Caco-2 (cell line): ENCODE measurements at regions not wholly inside any gene's neighbourhood (a gene's known extent, or its start where the extent isn't known, plus 50 kb on each side); places are given as distances from the start of the nearest gene placed in this dataset.

ENCODE experiments used
- BruUV-seq: library from RNA; stranded (reverse); fragments of 400-500 nt; replicated peaks from 2 replicates; lab custom pipeline; 2021; lab: Mats Ljungman, UMichigan
- CTCF ChIA-PET: fragments of 300-600 bp; sonication (Branson Sonifier 250); formaldehyde crosslinking; loops from one replicate; lab custom pipeline; 2022; ENCODE audit warnings: antibody characterized with exemption; lab: Charles Lee
- POLR2A ChIA-PET: fragments of 300-600 bp; sonication (Branson Sonifier 250); formaldehyde crosslinking; loops from one replicate; lab custom pipeline; 2022; ENCODE audit warnings: antibody characterized with exemption; lab: Charles Lee
- DNase-seq, 2 experiments: peaks; one replicate each; pipeline versions ENCODE4 v3.0.0 to v3.0.0-alpha.2; 2020 to 2022
- H3K27me3 ChIP-seq: replicated peaks from 2 replicates; pipeline ENCODE4 v1.6.0; 2011; ENCODE audit warnings: low read length; ENCODE audit not compliant: control insufficient read depth, insufficient read depth
- H3K36me3 ChIP-seq: 2 replicates; pipeline ENCODE4 v1.5.1; 2011; ENCODE audit warnings: low read length; ENCODE audit not compliant: control insufficient read depth, insufficient read depth
- H3K4me1 ChIP-seq: fragments of 250-450 bp; sonication (Bioruptor Pico); 2 replicates; pipeline ENCODE4 v1.5.1; 2020; ENCODE audit warnings: mild to moderate bottlenecking
- H3K4me3 ChIP-seq: 2 replicates; pipeline ENCODE4 v1.5.1; 2011; ENCODE audit warnings: low read depth, mild to moderate bottlenecking, control low read depth, low read length
- H3K9me3 ChIP-seq: fragments of 250-450 bp; sonication (Bioruptor Pico); 2 replicates; pipeline ENCODE4 v1.5.1; 2020; ENCODE audit warnings: mild to moderate bottlenecking, moderate library complexity
- H3K27ac Mint-ChIP-seq: one replicate; pipeline ENCODE4 v1.8.0; 2022; ENCODE audit warnings: mixed read lengths; ENCODE audit not compliant: unreplicated experiment
- H3K27me3 Mint-ChIP-seq: one replicate; pipeline ENCODE4 v1.8.0; 2022; ENCODE audit warnings: mixed read lengths; ENCODE audit not compliant: insufficient read depth, unreplicated experiment
- H3K36me3 Mint-ChIP-seq: one replicate; pipeline ENCODE4 v1.8.0; 2022; ENCODE audit warnings: mild to moderate bottlenecking, mixed read lengths; ENCODE audit not compliant: insufficient read depth, unreplicated experiment
- H3K4me1 Mint-ChIP-seq: one replicate; pipeline ENCODE4 v1.8.0; 2022; ENCODE audit warnings: low read depth, mixed read lengths; ENCODE audit not compliant: unreplicated experiment
- H3K4me3 Mint-ChIP-seq: one replicate; pipeline ENCODE4 v1.8.0; 2022; ENCODE audit warnings: mild to moderate bottlenecking, moderate library complexity, mixed read lengths; ENCODE audit not compliant: unreplicated experiment
- H3K9me3 Mint-ChIP-seq: one replicate; pipeline ENCODE4 v1.8.0; 2022; ENCODE audit warnings: mixed read lengths; ENCODE audit not compliant: unreplicated experiment
- intact Hi-C: fragments of 100-400 bp; cut with micrococcal nuclease; formaldehyde crosslinking; loops from one replicate; pipeline ENCODE4 v1.10.0; 2022; ENCODE audit not compliant: unreplicated experiment
- TF ChIP-seq, protein P1 (sequence below), 2 experiments: fragments of 200-600 bp in 1 of 2; IDR thresholded peaks; 1 replicate in 1 of 2; 2 replicates in 1 of 2; pipeline versions ENCODE4 v1.5.1 to v1.8.0; 2011 to 2022; ENCODE audit warnings: antibody characterized with exemption in 1 of 2, control low read depth in 1 of 2, inconsistent platforms in 1 of 2, low read depth in 1 of 2, low read length in 1 of 2, mild to moderate bottlenecking in 1 of 2, moderate library complexity in 1 of 2; ENCODE audit not compliant: insufficient read depth in 1 of 2, severe bottlenecking in 1 of 2, unreplicated experiment in 1 of 2

DNA sequence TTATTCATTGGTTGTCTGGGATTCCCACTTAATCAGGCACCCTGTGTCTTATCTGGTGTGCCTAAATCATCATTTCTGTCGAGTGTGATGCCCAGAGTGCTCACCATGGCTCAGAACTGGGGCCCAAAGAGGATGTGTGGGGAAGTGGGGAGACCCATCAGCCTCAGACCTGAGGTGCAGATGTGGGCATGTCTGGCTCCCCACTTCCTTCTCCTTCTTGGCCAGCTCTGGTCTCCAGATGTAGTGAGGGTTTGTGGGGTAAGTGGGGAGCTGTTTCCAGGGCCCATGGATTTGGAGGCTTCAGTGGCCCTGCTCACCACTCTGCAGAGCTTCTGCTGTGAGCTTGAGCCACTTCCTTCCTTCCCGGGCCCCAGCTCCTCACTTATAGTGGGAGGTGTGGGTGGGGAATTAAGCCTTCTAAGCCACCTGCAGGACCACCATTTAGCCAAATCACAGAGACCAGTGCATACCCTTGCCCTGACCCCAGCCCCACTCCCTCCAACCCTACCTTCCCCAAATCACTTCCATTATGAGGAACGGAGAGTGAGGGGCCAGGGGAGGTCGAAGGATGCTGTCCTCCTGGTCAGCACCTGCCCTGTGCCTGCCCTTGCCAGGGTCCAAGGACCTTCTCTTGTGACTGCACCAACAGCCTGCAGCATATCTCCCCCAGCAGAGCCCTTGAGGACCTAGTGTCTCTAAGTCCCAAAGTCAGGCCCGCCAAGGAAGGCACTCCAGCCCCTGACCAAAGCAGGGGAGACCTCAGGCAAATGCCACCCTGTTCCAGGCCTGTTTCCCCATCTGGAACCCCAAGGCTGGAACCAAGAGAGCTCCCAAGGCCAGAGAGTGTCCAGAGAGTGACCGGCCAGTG is 278.2 kb upstream of the RTL1 start:
- no peak for DNase-seq
- BruUV-seq, result no TSS peak
- H3K27ac Mint-ChIP-seq, result no peak overlapping the region
- H3K9me3 Mint-ChIP-seq, result peaks cover 7% of the 10 kb centered on the region
- no peaks in the 10 kb centered on the region for H3K4me1 Mint-ChIP-seq
- H3K36me3 ChIP-seq, result no peaks in the 10 kb centered on the region
- CTCF ChIA-PET, result no interaction called here
- H3K4me1 ChIP-seq, result no peaks in the 10 kb centered on the region
- POLR2A ChIA-PET, result no interaction called here
- no peak overlapping the region for H3K4me3 Mint-ChIP-seq
- H3K27me3 ChIP-seq, result no peaks in the 10 kb centered on the region
- TF ChIP-seq, protein P1, sequence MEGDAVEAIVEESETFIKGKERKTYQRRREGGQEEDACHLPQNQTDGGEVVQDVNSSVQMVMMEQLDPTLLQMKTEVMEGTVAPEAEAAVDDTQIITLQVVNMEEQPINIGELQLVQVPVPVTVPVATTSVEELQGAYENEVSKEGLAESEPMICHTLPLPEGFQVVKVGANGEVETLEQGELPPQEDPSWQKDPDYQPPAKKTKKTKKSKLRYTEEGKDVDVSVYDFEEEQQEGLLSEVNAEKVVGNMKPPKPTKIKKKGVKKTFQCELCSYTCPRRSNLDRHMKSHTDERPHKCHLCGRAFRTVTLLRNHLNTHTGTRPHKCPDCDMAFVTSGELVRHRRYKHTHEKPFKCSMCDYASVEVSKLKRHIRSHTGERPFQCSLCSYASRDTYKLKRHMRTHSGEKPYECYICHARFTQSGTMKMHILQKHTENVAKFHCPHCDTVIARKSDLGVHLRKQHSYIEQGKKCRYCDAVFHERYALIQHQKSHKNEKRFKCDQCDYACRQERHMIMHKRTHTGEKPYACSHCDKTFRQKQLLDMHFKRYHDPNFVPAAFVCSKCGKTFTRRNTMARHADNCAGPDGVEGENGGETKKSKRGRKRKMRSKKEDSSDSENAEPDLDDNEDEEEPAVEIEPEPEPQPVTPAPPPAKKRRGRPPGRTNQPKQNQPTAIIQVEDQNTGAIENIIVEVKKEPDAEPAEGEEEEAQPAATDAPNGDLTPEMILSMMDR (IDR thresholded peaks at IDR 0.05; ENCODE audit: insufficient read depth in 1 of 2, low read depth in 1 of 2, low read length in 1 of 2, severe bottlenecking in 1 of 2, unreplicated experiment in 1 of 2), result no peak
- no peak overlapping the region for H3K4me3 ChIP-seq
- H3K27me3 Mint-ChIP-seq, result no peaks in the 10 kb centered on the region
- H3K9me3 ChIP-seq, result no peaks in the 10 kb centered on the region
- no peaks in the 10 kb centered on the region for H3K36me3 Mint-ChIP-seq
- intact Hi-C loops, result no loop called here

DNA sequence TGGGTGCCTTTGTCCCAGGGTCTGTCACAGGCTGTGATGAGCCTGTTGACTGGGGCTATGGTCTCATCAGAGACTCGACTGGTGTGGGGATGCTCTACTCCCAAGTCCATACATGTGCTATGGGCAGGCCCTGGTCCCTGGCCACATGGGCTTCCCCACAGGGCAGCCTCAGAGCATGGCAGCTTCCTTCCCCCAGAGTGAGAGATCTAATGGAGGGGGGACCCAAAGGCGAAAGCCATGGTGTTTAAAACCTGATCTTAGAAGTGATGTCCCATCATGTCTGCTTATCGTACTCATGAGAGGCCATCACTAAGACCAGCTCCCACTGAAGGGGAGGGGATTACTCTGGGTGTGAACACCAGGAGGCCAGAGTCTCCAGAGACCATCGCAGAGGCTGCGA is 279.0 kb upstream of the RTL1 start:
- no peak for DNase-seq
- Mint-ChIP-seq H3K4me3 (no peak overlapping the region), H3K4me1 (no peaks in the 10 kb centered on the region), H3K36me3 (no peaks in the 10 kb centered on the region), H3K27ac (no peak overlapping the region), H3K9me3 (peaks cover 7% of the 10 kb centered on the region), H3K27me3 (no peaks in the 10 kb centered on the region)
- no peak overlapping the region for H3K4me3 ChIP-seq
- POLR2A ChIA-PET, result no interaction called here
- no peaks in the 10 kb centered on the region for H3K36me3 ChIP-seq
- BruUV-seq, result no TSS peak
- H3K9me3 ChIP-seq, result no peaks in the 10 kb centered on the region
- H3K4me1 ChIP-seq, result no peaks in the 10 kb centered on the region
- CTCF ChIA-PET, result no interaction called here
- H3K27me3 ChIP-seq, result no peaks in the 10 kb centered on the region
- TF ChIP-seq, protein P1 (IDR thresholded peaks at IDR 0.05; ENCODE audit: insufficient read depth in 1 of 2, low read depth in 1 of 2, low read length in 1 of 2, severe bottlenecking in 1 of 2, unreplicated experiment in 1 of 2), result no peak
- intact Hi-C loops, result no loop called here

DNA sequence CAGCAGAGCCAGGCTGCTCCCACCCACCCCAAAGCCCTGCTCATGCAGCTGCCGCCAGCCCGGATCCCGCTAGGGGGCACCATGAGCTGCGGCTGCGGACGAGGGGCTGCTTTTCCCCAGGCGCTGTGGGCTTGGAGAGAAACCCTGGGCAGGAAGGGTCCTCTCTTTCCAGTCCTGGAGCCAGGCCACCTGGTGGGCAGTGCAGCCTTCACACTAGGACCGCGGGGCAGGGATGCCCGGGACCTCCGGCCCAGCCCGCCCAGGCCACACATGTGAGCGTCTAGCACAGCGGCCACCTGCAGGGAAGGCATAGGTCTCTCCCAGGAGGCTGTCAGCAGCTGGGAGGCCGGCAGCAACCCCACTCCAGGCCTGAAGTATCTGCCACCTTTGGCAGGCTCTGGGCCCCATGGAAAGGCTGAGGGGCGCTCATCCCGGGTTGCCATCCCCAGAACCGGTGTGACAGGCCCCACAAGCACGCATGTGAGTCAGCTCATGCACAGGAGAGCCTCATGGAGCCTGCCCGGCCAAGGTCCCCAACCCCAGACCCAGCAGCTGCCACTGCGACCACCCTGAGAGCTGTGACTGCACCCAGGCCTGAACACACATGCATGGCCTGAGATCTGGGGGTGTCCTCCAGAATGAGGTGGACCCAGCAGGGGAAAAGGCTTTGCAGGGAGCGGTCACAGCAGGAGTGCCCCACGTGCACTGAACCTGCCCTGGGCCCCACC is 280.0 kb upstream of the RTL1 start:
- intact Hi-C loops, result no loop called here

More for the DNA sequence above, 280.0 kb upstream of the RTL1 start:
- peak in 1 of 2 experiments; percentile 23 for DNase-seq
- H3K4me1 ChIP-seq, result no peaks in the 10 kb centered on the region
- Mint-ChIP-seq H3K9me3 (peaks cover 4% of the 10 kb centered on the region), H3K4me3 (no peak overlapping the region), H3K4me1 (no peaks in the 10 kb centered on the region), H3K27ac (no peak overlapping the region), H3K36me3 (no peaks in the 10 kb centered on the region), H3K27me3 (no peaks in the 10 kb centered on the region)
- BruUV-seq, result no TSS peak
- no peak overlapping the region for H3K4me3 ChIP-seq
- ChIA-PET CTCF (interaction anchor here (0.7 kb wide), 1 partner anchor 49 kb away, joined by 7 read pairs; no protein-coding TSS in a partner anchor), POLR2A (no interaction called here)
- H3K9me3 ChIP-seq, result no peaks in the 10 kb centered on the region
- no peaks in the 10 kb centered on the region for H3K36me3 ChIP-seq
- H3K27me3 ChIP-seq, result no peaks in the 10 kb centered on the region
- TF ChIP-seq, protein P1 (IDR thresholded peaks at IDR 0.05; ENCODE audit: insufficient read depth in 1 of 2, low read depth in 1 of 2, low read length in 1 of 2, severe bottlenecking in 1 of 2, unreplicated experiment in 1 of 2), result no peak
